Urinary bladder (tissue), 3 donors: ENCODE measurements at regions not wholly inside any gene's neighbourhood (a gene's known extent, or its start where the extent isn't known, plus 50 kb on each side); places are given as distances from the start of the nearest gene placed in this dataset.

Experiments
- DNase-seq: peaks from one replicate; pipeline ENCODE4 v3.0.0-alpha.2; 2015; ENCODE audit errors: extremely low spot score
- H3K27ac ChIP-seq: one replicate; pipeline ENCODE4 v1.5.1; 2013; ENCODE audit warnings: low read depth, mild to moderate bottlenecking, moderate library complexity
- H3K36me3 ChIP-seq: one replicate; pipeline ENCODE4 v1.6.1; 2013; ENCODE audit warnings: mild to moderate bottlenecking, moderate library complexity; ENCODE audit not compliant: insufficient read depth
- H3K4me1 ChIP-seq: one replicate; pipeline ENCODE4 v1.6.1; 2013; ENCODE audit warnings: mild to moderate bottlenecking, moderate library complexity; ENCODE audit not compliant: insufficient read depth
- H3K4me3 ChIP-seq: one replicate; pipeline ENCODE4 v1.5.1; 2013; ENCODE audit warnings: low read depth, low read length
- whole genome bisulfite sequencing: extraction: QIAGEN DNeasy Blood & Tissue Kit; methylation state at CpG from one replicate; pipeline ENCODE4 v1.1.7; 2013; 5-methylcytosine and 5-hydroxymethylcytosine counted together
- donor health status: healthy with polysubstance abuse.
- donor health status: healthy.

GRCh38 chr11:29026286-29026685, 918.1 kb downstream of the METTL15 start:
- Histone ChIP-seq H3K4me1 (no peaks in the 10 kb centered on the region), H3K36me3 (no peaks in the 10 kb centered on the region), H3K27ac (no peak overlapping the region), H3K4me3 (no peak overlapping the region)
- DNase-seq: no peak
- WGBS: 81% methylated on average over 2 of the region's 2 CpGs

DNA sequence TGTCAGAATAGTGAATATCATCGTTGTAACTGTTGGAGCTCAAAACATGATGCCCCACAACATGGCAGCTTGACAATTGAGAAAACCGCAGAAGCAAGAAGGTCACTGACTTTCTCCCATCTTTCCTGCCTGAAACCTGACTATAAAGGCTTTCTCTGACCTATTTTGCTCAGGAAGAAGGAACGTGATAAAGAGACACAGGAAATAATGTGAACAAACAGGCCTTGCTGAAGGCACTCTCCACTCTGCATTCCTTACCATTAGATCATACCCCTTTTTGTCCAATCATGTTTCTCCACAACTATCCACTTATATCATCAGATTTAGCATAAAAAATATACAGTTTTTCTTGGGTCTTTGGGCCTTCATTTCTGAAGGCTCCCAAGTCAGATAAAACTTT, 916.8 kb downstream of the METTL15 start:
- DNase-seq: no peak
- Histone ChIP-seq H3K4me3 (no peak overlapping the region), H3K36me3 (no peaks in the 10 kb centered on the region), H3K27ac (no peak overlapping the region), H3K4me1 (no peaks in the 10 kb centered on the region)
- 78% methylated on average over 3 of the region's 3 CpGs for WGBS

DNA sequence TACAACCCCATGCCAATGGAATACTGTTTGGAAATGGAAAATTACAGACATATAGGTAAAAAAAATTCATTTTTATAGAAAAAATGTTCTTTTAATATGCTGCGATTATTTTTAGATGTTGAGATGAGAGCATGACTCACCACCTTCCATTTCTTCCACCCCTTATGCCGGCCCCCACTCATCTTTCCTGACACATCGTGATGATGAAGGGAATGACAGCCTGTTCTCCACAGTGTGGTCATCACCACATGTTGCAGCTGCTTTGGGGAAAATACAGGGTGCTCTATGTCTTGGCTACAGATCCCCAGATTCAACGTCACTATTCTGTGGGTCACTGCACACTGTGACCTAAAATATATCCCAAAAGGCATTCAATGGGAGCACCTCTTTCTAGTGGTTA, 916.2 kb downstream of the METTL15 start:
- Histone ChIP-seq H3K36me3 (no peaks in the 10 kb centered on the region), H3K4me3 (no peak overlapping the region), H3K27ac (no peak overlapping the region), H3K4me1 (no peaks in the 10 kb centered on the region)
- DNase-seq: no peak
- WGBS: 91% methylated on average over 4 of the region's 4 CpGs

- Histone ChIP-seq H3K27ac (no peak overlapping the region), H3K4me3 (no peak overlapping the region), H3K4me1 (no peaks in the 10 kb centered on the region), H3K36me3 (no peaks in the 10 kb centered on the region)
- no peak for DNase-seq
- WGBS: 49% methylated on average over 1 of the region's 1 CpG
Observed at GRCh38 chr11:29023761-29024160, 915.6 kb downstream of the METTL15 start.

DNA sequence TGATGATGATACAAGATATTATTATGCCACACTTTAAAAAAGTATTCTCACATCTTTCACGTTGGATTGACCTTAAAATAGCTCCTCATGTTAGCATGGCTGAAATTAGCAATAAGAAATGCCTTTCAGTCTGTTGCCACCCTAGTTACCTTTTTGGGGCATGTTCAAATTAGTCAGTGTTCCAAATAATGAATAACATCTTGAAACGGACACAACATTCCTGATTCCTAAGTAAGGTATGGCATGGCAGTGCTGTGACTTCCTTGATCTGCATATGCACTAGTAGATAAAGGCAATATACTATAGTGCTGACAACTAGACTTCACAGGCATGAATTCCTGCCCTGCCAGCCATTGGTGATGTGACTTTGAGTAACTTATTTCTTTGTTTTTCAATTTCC, 914.5 kb downstream of the METTL15 start:
- Histone ChIP-seq H3K4me3 (no peak overlapping the region), H3K4me1 (no peaks in the 10 kb centered on the region), H3K36me3 (no peaks in the 10 kb centered on the region), H3K27ac (no peak overlapping the region)
- no peak for DNase-seq
- 59% methylated on average over 2 of the region's 2 CpGs for WGBS

GRCh38 chr11:29019960-29020683, 911.9 kb downstream of the METTL15 start:
- H3K36me3 ChIP-seq: no peaks in the 10 kb centered on the region
- no peak overlapping the region for H3K4me3 ChIP-seq
- H3K27ac ChIP-seq: no peak overlapping the region
- no peaks in the 10 kb centered on the region for H3K4me1 ChIP-seq
- WGBS: 77% methylated on average over 3 of the region's 3 CpGs
- DNase-seq: no peak

- Histone ChIP-seq H3K36me3 (no peaks in the 10 kb centered on the region), H3K4me3 (no peak overlapping the region), H3K4me1 (no peaks in the 10 kb centered on the region), H3K27ac (no peak overlapping the region)
- no peak for DNase-seq
- 20% methylated on average over 2 of the region's 2 CpGs for WGBS
Observed at GRCh38 chr11:29018631-29019030, 910.4 kb downstream of the METTL15 start.

- H3K27ac ChIP-seq: no peak overlapping the region
- H3K4me3 ChIP-seq: no peak overlapping the region
- 89% methylated on average over 2 of the region's 2 CpGs for WGBS
- no peaks in the 10 kb centered on the region for H3K36me3 ChIP-seq
- no peaks in the 10 kb centered on the region for H3K4me1 ChIP-seq
- DNase-seq: no peak
Observed at GRCh38 chr11:29017941-29018340, 909.8 kb downstream of the METTL15 start.

DNA sequence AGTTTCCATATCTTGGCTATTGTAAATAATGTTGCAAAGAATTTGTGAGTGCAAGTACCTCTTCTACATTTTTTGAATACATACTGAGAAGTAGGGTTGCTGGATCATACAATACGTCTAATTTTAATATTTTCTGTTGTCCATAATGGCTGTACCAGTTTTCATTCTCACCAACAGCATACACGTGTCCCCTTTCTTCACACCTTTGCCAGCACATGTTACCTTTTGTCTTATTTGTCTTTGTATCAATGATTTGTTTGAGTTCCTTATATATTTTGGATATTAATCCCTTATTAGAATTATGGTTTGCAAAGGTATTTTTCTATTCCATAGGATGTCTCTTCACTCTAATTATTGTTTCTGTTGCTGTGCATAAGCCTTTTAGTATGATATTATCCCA, 904.3 kb downstream of the METTL15 start:
- Histone ChIP-seq H3K4me3 (no peak overlapping the region), H3K36me3 (no peaks in the 10 kb centered on the region), H3K4me1 (no peaks in the 10 kb centered on the region), H3K27ac (no peak overlapping the region)
- DNase-seq: no peak
- WGBS: 23% methylated on average over 2 of the region's 2 CpGs

DNA sequence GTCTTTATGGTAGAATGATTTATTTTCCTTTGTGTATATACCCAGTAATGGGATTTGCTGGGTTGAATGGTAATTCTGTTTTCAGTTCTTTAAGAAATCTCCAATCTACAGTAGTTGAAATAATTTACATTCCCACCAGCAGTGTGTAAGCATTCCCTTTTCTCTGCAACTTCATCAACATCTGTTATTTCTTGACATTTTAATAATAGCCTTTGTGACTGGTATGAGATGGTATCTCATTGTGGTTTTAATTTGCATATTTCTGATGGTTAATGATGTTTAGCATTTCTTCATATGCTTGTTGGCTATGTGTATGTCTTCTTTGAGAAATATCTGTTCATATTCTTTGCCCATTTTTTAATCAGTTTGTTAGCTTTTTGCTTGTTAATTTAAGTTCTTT, 901.2 kb downstream of the METTL15 start:
- Histone ChIP-seq H3K27ac (no peak overlapping the region), H3K4me1 (no peaks in the 10 kb centered on the region), H3K4me3 (no peak overlapping the region), H3K36me3 (no peaks in the 10 kb centered on the region)
- DNase-seq: no peak

- Histone ChIP-seq H3K27ac (no peak overlapping the region), H3K36me3 (no peaks in the 10 kb centered on the region), H3K4me1 (no peaks in the 10 kb centered on the region), H3K4me3 (no peak overlapping the region)
- DNase-seq: no peak
Observed at GRCh38 chr11:29008481-29008880, 900.3 kb downstream of the METTL15 start.

DNA sequence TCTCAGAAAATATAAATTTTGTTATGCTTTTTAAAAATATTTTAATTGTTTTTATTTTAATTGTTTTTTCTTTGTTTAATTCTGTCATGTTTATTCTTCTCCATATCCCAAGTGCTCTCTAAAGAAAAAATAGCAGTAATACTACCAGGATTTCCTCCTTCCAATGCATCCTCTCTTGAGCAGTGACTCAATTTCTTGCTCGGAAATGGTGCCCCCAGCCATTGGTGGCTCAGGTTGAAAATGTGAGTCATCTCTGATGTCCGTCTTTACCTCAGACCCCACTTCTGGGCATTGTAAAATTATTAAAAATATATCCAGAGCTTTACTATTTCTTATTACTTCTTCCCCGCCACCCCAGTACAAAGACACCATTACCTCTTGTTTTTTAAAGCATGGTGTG, 898.5 kb downstream of the METTL15 start:
- Histone ChIP-seq H3K27ac (no peak overlapping the region), H3K4me1 (no peaks in the 10 kb centered on the region), H3K36me3 (no peaks in the 10 kb centered on the region), H3K4me3 (no peak overlapping the region)
- DNase-seq: no peak
- 90% methylated on average over 3 of the region's 3 CpGs for WGBS

DNA sequence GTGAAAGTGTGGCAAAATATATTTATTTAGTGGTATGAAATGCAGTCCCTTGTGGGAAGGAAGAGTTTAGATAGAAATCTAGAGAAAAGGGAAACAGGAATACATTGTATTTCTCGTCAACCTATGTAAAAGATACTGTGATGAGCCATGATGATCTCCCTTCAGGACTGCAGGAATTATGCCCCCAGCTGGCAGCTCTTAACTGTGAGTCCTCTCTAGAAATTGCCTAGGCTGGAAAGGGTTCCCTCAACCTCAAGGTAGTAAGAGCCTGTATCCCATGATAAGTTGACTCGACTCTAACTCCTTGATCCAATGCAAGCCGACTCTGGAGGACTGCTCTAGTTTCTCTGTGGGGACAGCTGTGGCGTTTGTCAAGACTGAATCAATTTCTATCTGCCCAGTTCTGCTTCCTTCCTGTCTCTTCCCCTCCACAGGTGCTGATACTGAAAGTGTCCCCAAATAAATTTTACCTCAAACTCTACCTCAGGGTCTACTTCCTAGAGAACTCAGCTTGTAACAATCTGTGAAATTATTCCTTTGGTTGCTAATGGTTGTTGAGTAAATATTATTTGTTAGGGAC, 897.3 kb downstream of the METTL15 start:
- Histone ChIP-seq H3K4me1 (no peaks in the 10 kb centered on the region), H3K27ac (no peak overlapping the region), H3K36me3 (no peaks in the 10 kb centered on the region), H3K4me3 (no peak overlapping the region)
- no peak for DNase-seq
- 91% methylated on average over 4 of the region's 4 CpGs for WGBS

- WGBS: 68% methylated on average over 3 of the region's 3 CpGs
- DNase-seq: no peak
- H3K4me3 ChIP-seq: no peak overlapping the region
Observed at GRCh38 chr11:29002816-29003215, 894.6 kb downstream of the METTL15 start.

GRCh38 chr11:28999620-29000019, 891.4 kb downstream of the METTL15 start:
- 90% methylated on average over 1 of the region's 1 CpG for WGBS
- no peak for DNase-seq

More at GRCh38 chr11:29002816-29003215, 894.6 kb downstream of the METTL15 start:
- Histone ChIP-seq H3K27ac (no peak overlapping the region), H3K4me1 (no peaks in the 10 kb centered on the region), H3K36me3 (no peaks in the 10 kb centered on the region)

More at GRCh38 chr11:28999620-29000019, 891.4 kb downstream of the METTL15 start:
- H3K27ac ChIP-seq: no peak overlapping the region
- H3K4me3 ChIP-seq: no peak overlapping the region
- H3K4me1 ChIP-seq: no peaks in the 10 kb centered on the region
- H3K36me3 ChIP-seq: no peaks in the 10 kb centered on the region
